GM23338 (cell line): ENCODE measurements at regions not wholly inside any gene's neighbourhood (a gene's known extent, or its start where the extent isn't known, plus 50 kb on each side); places are given as distances from the start of the nearest gene placed in this dataset.

Experiments
- CREB1 ChIP-seq: fragments of 250-450 bp; sonication (Bioruptor Pico); IDR thresholded peaks from 2 replicates; pipeline ENCODE4 v1.5.0; 2020; ENCODE audit warnings: low read depth, mild to moderate bottlenecking, moderate library complexity
- CTCF ChIP-seq, 2 experiments: fragments of 200-600 bp in 1 of 2; sonication (generic) in 1 of 2; conservative IDR thresholded peaks; 2 replicates each; pipeline versions ENCODE4 v1.5.1 to v1.6.1; 2016 to 2017; ENCODE audit warnings: antibody characterized with exemption in 2 of 2, low read depth in 2 of 2, mild to moderate bottlenecking in 2 of 2, moderate library complexity in 1 of 2
- ETS1 ChIP-seq: IDR thresholded peaks from 2 replicates; pipeline ENCODE4 v1.6.1; 2016; ENCODE audit warnings: antibody characterized with exemption
- EZH2 ChIP-seq: fragments of 200-600 bp; sonication (generic); IDR thresholded peaks from one replicate; pipeline ENCODE4 v1.8.0; 2017; ENCODE audit warnings: antibody characterized with exemption, mild to moderate bottlenecking, low read depth; ENCODE audit not compliant: unreplicated experiment
- EZH2phosphoT487 ChIP-seq: fragments of 200-600 bp; sonication (generic); IDR thresholded peaks from one replicate; pipeline ENCODE4 v1.8.1; 2018; ENCODE audit warnings: antibody characterized with exemption; ENCODE audit not compliant: unreplicated experiment
- JUNB ChIP-seq: IDR thresholded peaks from one replicate; pipeline ENCODE4 v1.6.1; 2016; ENCODE audit warnings: antibody characterized with exemption; ENCODE audit not compliant: unreplicated experiment
- NANOG ChIP-seq: IDR thresholded peaks from 2 replicates; pipeline ENCODE4 v1.6.1; 2016; ENCODE audit warnings: antibody characterized with exemption, borderline replicate concordance
- POLR2AphosphoS5 ChIP-seq: IDR thresholded peaks from 2 replicates; pipeline ENCODE4 v1.6.1; 2016; ENCODE audit warnings: antibody characterized with exemption, low read depth
- REST ChIP-seq: IDR thresholded peaks from one replicate; pipeline ENCODE4 v1.6.1; 2018; ENCODE audit warnings: antibody characterized with exemption; ENCODE audit not compliant: unreplicated experiment
- STAT1 ChIP-seq: IDR thresholded peaks from one replicate; pipeline ENCODE4 v1.6.1; 2016; ENCODE audit warnings: antibody characterized with exemption; ENCODE audit not compliant: unreplicated experiment
- ZNF114 ChIP-seq: fragments of 250-450 bp; sonication (Bioruptor Pico); IDR thresholded peaks from 2 replicates; pipeline ENCODE4 v1.5.0; 2020; ENCODE audit warnings: mild to moderate bottlenecking, moderate library complexity
- ZNF331 ChIP-seq: fragments of 250-450 bp; sonication (Bioruptor Pico); IDR thresholded peaks from 2 replicates; pipeline ENCODE4 v1.5.0; 2020; ENCODE audit warnings: low read depth, mild to moderate bottlenecking, moderate library complexity
- ZNF462 ChIP-seq: fragments of 250-450 bp; sonication (Bioruptor Pico); IDR thresholded peaks from 2 replicates; pipeline ENCODE4 v1.5.0; 2020; ENCODE audit warnings: mild to moderate bottlenecking, moderate library complexity

- TF ChIP-seq CTCF (conservative IDR thresholded peaks at IDR 0.05; ENCODE audit: low read depth in 2 of 2), result no peak
- no peak for TF ChIP-seq JUNB
- no peak for TF ChIP-seq POLR2AphosphoS5
- TF ChIP-seq ZNF331 (CRISPR knock-in tag), result no peak
- TF ChIP-seq ETS1, result no peak
- TF ChIP-seq EZH2, result no peak
- no peak for TF ChIP-seq REST
- TF ChIP-seq CREB1 (CRISPR knock-in tag), result no peak
- TF ChIP-seq ZNF114, result no peak
- no peak for TF ChIP-seq EZH2phosphoT487
- no peak for TF ChIP-seq STAT1
- no peak for TF ChIP-seq ZNF462 (CRISPR knock-in tag)
- no peak for TF ChIP-seq NANOG
These were observed 381.0 kb downstream of the SOX2 start for GRCh38 chr3:182092662-182093262.
